Loucy (cell line): ENCODE measurements at regions not wholly inside any gene's neighbourhood (a gene's known extent, or its start where the extent isn't known, plus 50 kb on each side); places are given as distances from the start of the nearest gene placed in this dataset.

Experiments
- H2AFZ ChIP-seq: fragments of 200-600 bp; sonication (generic); 2 replicates; pipeline ENCODE4 v1.6.0; 2016; ENCODE audit warnings: antibody characterized with exemption, mild to moderate bottlenecking, low read length, moderate library complexity
- H3F3A ChIP-seq: fragments of 200-600 bp; 2 replicates; pipeline ENCODE4 v1.6.0; 2016; ENCODE audit warnings: antibody characterized with exemption, low read depth, mild to moderate bottlenecking
- H3K27me3 ChIP-seq: fragments of 200-600 bp; sonication (generic); 2 replicates; pipeline ENCODE4 v1.6.1; 2014; ENCODE audit warnings: low read length, mild to moderate bottlenecking; ENCODE audit not compliant: insufficient read depth, poor library complexity, severe bottlenecking
- H3K36me3 ChIP-seq: fragments of 200-600 bp; sonication (generic); 2 replicates; pipeline ENCODE4 v1.6.1; 2016; ENCODE audit warnings: low read length; ENCODE audit not compliant: insufficient read depth
- H3K4me1 ChIP-seq: fragments of 200-600 bp; sonication (generic); 2 replicates; pipeline ENCODE4 v1.5.1; 2014; ENCODE audit warnings: low read length, mild to moderate bottlenecking; ENCODE audit not compliant: insufficient read depth, poor library complexity, severe bottlenecking
- H3K4me2 ChIP-seq: fragments of 200-600 bp; sonication (generic); 2 replicates; pipeline ENCODE4 v1.6.0; 2014; ENCODE audit warnings: antibody characterized with exemption, low read length, low read depth, mild to moderate bottlenecking; ENCODE audit not compliant: poor library complexity, severe bottlenecking
- H3K4me3 ChIP-seq: fragments of 200-600 bp; sonication (generic); 2 replicates; pipeline ENCODE4 v1.5.1; 2014; ENCODE audit warnings: low read length, mild to moderate bottlenecking, mixed read lengths; ENCODE audit not compliant: poor library complexity, severe bottlenecking
- H3K79me2 ChIP-seq: fragments of 200-600 bp; sonication (generic); 2 replicates; pipeline ENCODE4 v1.6.1; 2014; ENCODE audit warnings: low read length; ENCODE audit not compliant: insufficient read depth
- H3K9ac ChIP-seq: fragments of 200-600 bp; sonication (generic); 2 replicates; pipeline ENCODE4 v1.6.0; 2014; ENCODE audit warnings: mild to moderate bottlenecking, low read depth, low read length, moderate library complexity; ENCODE audit not compliant: poor library complexity, severe bottlenecking
- H3K9me2 ChIP-seq: fragments of 200-600 bp; sonication (generic); replicated peaks from 2 replicates; pipeline ENCODE4 v1.6.1; 2016; ENCODE audit warnings: low read depth, low read length, mixed read lengths
- H3K9me3 ChIP-seq: fragments of 200-600 bp; sonication (generic); 2 replicates; pipeline ENCODE4 v1.6.1; 2014; ENCODE audit warnings: mild to moderate bottlenecking, antibody characterized with exemption, low read length, low read depth; ENCODE audit not compliant: insufficient read depth
- H4K20me1 ChIP-seq: fragments of 200-600 bp; sonication (generic); 2 replicates; pipeline ENCODE4 v1.6.0; 2014; ENCODE audit warnings: antibody characterized with exemption, low read length, mild to moderate bottlenecking; ENCODE audit not compliant: insufficient read depth, poor library complexity, severe bottlenecking
- CTCF ChIP-seq: fragments of 200-600 bp; sonication (generic); conservative IDR thresholded peaks from 2 replicates; pipeline ENCODE4 v1.5.1; 2014; ENCODE audit warnings: mild to moderate bottlenecking, antibody characterized with exemption, low read length
- EZH2phosphoT487 ChIP-seq: fragments of 200-600 bp; IDR thresholded peaks from 2 replicates; pipeline ENCODE4 v1.6.1; 2018; ENCODE audit warnings: antibody characterized with exemption, mild to moderate bottlenecking, moderate library complexity, borderline replicate concordance

- no peak overlapping the region for H3K9ac ChIP-seq
- TF ChIP-seq CTCF (no peak), EZH2phosphoT487 (no peak)
- H3K4me3 ChIP-seq: no peak overlapping the region
- no peaks in the 10 kb centered on the region for H3K9me2 ChIP-seq
- no peaks in the 10 kb centered on the region for H3F3A ChIP-seq
- H4K20me1 ChIP-seq: no peaks in the 10 kb centered on the region
- H3K79me2 ChIP-seq: no peaks in the 10 kb centered on the region
- no peaks in the 10 kb centered on the region for H3K27me3 ChIP-seq
- H3K4me1 ChIP-seq: no peaks in the 10 kb centered on the region
- no peaks in the 10 kb centered on the region for H3K36me3 ChIP-seq
- no peak overlapping the region for H3K4me2 ChIP-seq
- H3K9me3 ChIP-seq: no peaks in the 10 kb centered on the region
- H2AFZ ChIP-seq: no peak overlapping the region
Measured at GRCh38 chr6:74645108-74645849, 560.6 kb downstream of the COL12A1 start.

- H2AFZ ChIP-seq: no peak overlapping the region
- no peaks in the 10 kb centered on the region for H3F3A ChIP-seq
- no peak overlapping the region for H3K4me3 ChIP-seq
- no peaks in the 10 kb centered on the region for H3K9me2 ChIP-seq
- no peaks in the 10 kb centered on the region for H3K27me3 ChIP-seq
- H3K9ac ChIP-seq: no peak overlapping the region
- no peaks in the 10 kb centered on the region for H3K9me3 ChIP-seq
- no peaks in the 10 kb centered on the region for H3K4me1 ChIP-seq
- no peak overlapping the region for H3K4me2 ChIP-seq
- H3K36me3 ChIP-seq: no peaks in the 10 kb centered on the region
- TF ChIP-seq CTCF (no peak), EZH2phosphoT487 (no peak)
- H3K79me2 ChIP-seq: no peaks in the 10 kb centered on the region
- no peaks in the 10 kb centered on the region for H4K20me1 ChIP-seq
Measured at GRCh38 chr6:74642101-74642500, 563.8 kb downstream of the COL12A1 start.

GRCh38 chr6:74638412-74638811 lies 567.4 kb downstream of the COL12A1 start:
- Histone ChIP-seq H3F3A (no peaks in the 10 kb centered on the region), H4K20me1 (no peaks in the 10 kb centered on the region), H3K4me1 (no peaks in the 10 kb centered on the region), H3K36me3 (no peaks in the 10 kb centered on the region), H3K9me3 (no peaks in the 10 kb centered on the region), H3K4me2 (no peak overlapping the region), H2AFZ (no peak overlapping the region), H3K4me3 (no peak overlapping the region), H3K9ac (no peak overlapping the region), H3K9me2 (no peaks in the 10 kb centered on the region), H3K79me2 (no peaks in the 10 kb centered on the region), H3K27me3 (no peaks in the 10 kb centered on the region)
- TF ChIP-seq EZH2phosphoT487: no peak
- no peak for TF ChIP-seq CTCF
